ENCODE measurements at regions not wholly inside any gene's neighbourhood (a gene's known extent, or its start where the extent isn't known, plus 50 kb on each side); places are given as distances from the start of the nearest gene placed in this dataset.
"Not testable (repeated sequence)": the region's sequence is repeated elsewhere in the genome, so short reads cannot be mapped to it uniquely, and the experiment has no call there.

- TF ChIP-seq POLR2A (IDR thresholded peaks at IDR 0.05) (no peak), CTCF (IDR thresholded peaks at IDR 0.05) (no peak)
- no peak for DNase-seq
- H3K27ac ChIP-seq, result no peak overlapping the region
- intact Hi-C loops (cut with DNase I; ENCODE audit: low total_unique reads), result no loop called here
- H3K4me1 ChIP-seq, result no peaks in the 10 kb centered on the region
- no peak overlapping the region for H3K4me3 ChIP-seq
- H3K36me3 ChIP-seq, result no peaks in the 10 kb centered on the region
- H3K9me3 ChIP-seq, result no peaks in the 10 kb centered on the region
- H3K27me3 ChIP-seq, result no peaks in the 10 kb centered on the region
Measured at GRCh38 chr14:105767315-105767714, 240.9 kb downstream of the TMEM121 start.

- DNase-seq; H3K27me3 ChIP-seq; H3K4me3 ChIP-seq; H3K9me3 ChIP-seq; H3K27ac ChIP-seq; intact Hi-C loops (cut with DNase I; ENCODE audit: low total_unique reads); H3K4me1 ChIP-seq; H3K36me3 ChIP-seq: not testable (repeated sequence)
Measured at GRCh38 chr14:105768039-105768438, 241.7 kb downstream of the TMEM121 start.

GRCh38 chr14:105769061-105769730 is 242.8 kb downstream of the TMEM121 start:
- H3K27me3 ChIP-seq; H3K4me3 ChIP-seq; H3K9me3 ChIP-seq; DNase-seq; H3K4me1 ChIP-seq; intact Hi-C loops (cut with DNase I; ENCODE audit: low total_unique reads); H3K27ac ChIP-seq; H3K36me3 ChIP-seq: not testable (repeated sequence)

- H3K4me3 ChIP-seq; H3K27ac ChIP-seq; intact Hi-C loops (cut with DNase I; ENCODE audit: low total_unique reads); H3K4me1 ChIP-seq; H3K9me3 ChIP-seq; DNase-seq; H3K27me3 ChIP-seq; H3K36me3 ChIP-seq: not testable (repeated sequence)
Measured at GRCh38 chr14:105770619-105771216, 244.3 kb downstream of the TMEM121 start.

- intact Hi-C loops (cut with DNase I; ENCODE audit: low total_unique reads); H3K36me3 ChIP-seq; H3K4me1 ChIP-seq; H3K27ac ChIP-seq; H3K4me3 ChIP-seq; DNase-seq; H3K9me3 ChIP-seq; H3K27me3 ChIP-seq: not testable (repeated sequence)
Measured at GRCh38 chr14:105771261-105772226, 245.2 kb downstream of the TMEM121 start.

GRCh38 chr14:105772710-105773250 is 246.4 kb downstream of the TMEM121 start:
- H3K9me3 ChIP-seq; DNase-seq; H3K4me3 ChIP-seq; H3K4me1 ChIP-seq; H3K27me3 ChIP-seq; intact Hi-C loops (cut with DNase I; ENCODE audit: low total_unique reads); H3K27ac ChIP-seq; H3K36me3 ChIP-seq: not testable (repeated sequence)

- intact Hi-C loops (cut with DNase I; ENCODE audit: low total_unique reads), result no loop called here
- Histone ChIP-seq H3K36me3 (no peaks in the 10 kb centered on the region), H3K4me3 (no peak overlapping the region), H3K4me1 (no peaks in the 10 kb centered on the region), H3K27ac (no peak overlapping the region), H3K27me3 (no peaks in the 10 kb centered on the region), H3K9me3 (no peaks in the 10 kb centered on the region)
- DNase-seq, result no peak
- TF ChIP-seq POLR2A (IDR thresholded peaks at IDR 0.05) (no peak), CTCF (IDR thresholded peaks at IDR 0.05) (no peak)
Measured at GRCh38 chr14:105773584-105773983, 247.2 kb downstream of the TMEM121 start.
